ENCODE measurements at regions not wholly inside any gene's neighbourhood (a gene's known extent, or its start where the extent isn't known, plus 50 kb on each side); places are given as distances from the start of the nearest gene placed in this dataset.

- Mint-ChIP-seq H3K27me3 (ENCODE audit: low read depth in 2 of 2) (no peaks in the 10 kb centered on the region), H3K27ac (no peak overlapping the region), H3K9me3 (no peaks in the 10 kb centered on the region), H3K4me1 (peaks cover 20% of the 10 kb centered on the region in 2 donors), H3K4me3 (no peak overlapping the region), H3K36me3 (no peaks in the 10 kb centered on the region)
- Histone ChIP-seq H3K27ac (ENCODE audit: low read length) (no peak overlapping the region), H3K4me3 (ENCODE audit: low read length) (no peak overlapping the region), H3K27me3 (ENCODE audit: control insufficient read depth, insufficient read depth, low read length) (no peaks in the 10 kb centered on the region), H3K36me3 (ENCODE audit: control insufficient read depth, insufficient read depth, low read length) (no peaks in the 10 kb centered on the region), H3K9me3 (ENCODE audit: control insufficient read depth, insufficient read depth, low read length) (no peaks in the 10 kb centered on the region), H3K4me1 (ENCODE audit: control insufficient read depth, insufficient read depth, low read length) (peaks cover 4% of the 10 kb centered on the region)
- TF ChIP-seq CTCF (IDR thresholded peaks at IDR 0.05): peak; percentile 60
- ATAC-seq (peak in 2 of 3 donors; percentile 50 to 52), DNase-seq (peak in 1 of 2 donors; percentile 51)
- intact Hi-C loops (cut with micrococcal nuclease): loop anchor here (1.0 kb wide), 1 partner anchor 132 kb away; no protein-coding TSS in a partner anchor
These were observed 52.1 kb downstream of the MPP7 start for GRCh38 chr10:28250782-28251181.

GRCh38 chr10:28250358-28250757 is 52.5 kb downstream of the MPP7 start:
- H3K4me1 Mint-ChIP-seq: peaks cover 16 to 20% of the 10 kb centered on the region in 2 donors
- no peaks in the 10 kb centered on the region for H3K27me3 Mint-ChIP-seq (ENCODE audit: low read depth in 2 of 2)
- no peaks in the 10 kb centered on the region for H3K9me3 ChIP-seq (ENCODE audit: control insufficient read depth, insufficient read depth, low read length)
- no peaks in the 10 kb centered on the region for H3K27me3 ChIP-seq (ENCODE audit: control insufficient read depth, insufficient read depth, low read length)
- H3K27ac ChIP-seq (ENCODE audit: low read length): no peak overlapping the region
- intact Hi-C loops (cut with micrococcal nuclease): loop anchor here (1.0 kb wide), 1 partner anchor 132 kb away; no protein-coding TSS in a partner anchor
- no peak for TF ChIP-seq CTCF (IDR thresholded peaks at IDR 0.05)
- no peaks in the 10 kb centered on the region for H3K36me3 Mint-ChIP-seq
- H3K36me3 ChIP-seq (ENCODE audit: control insufficient read depth, insufficient read depth, low read length): no peaks in the 10 kb centered on the region
- no peak overlapping the region for H3K4me3 Mint-ChIP-seq
- ATAC-seq: no peak
- H3K9me3 Mint-ChIP-seq: no peaks in the 10 kb centered on the region
- DNase-seq: no peak
- H3K4me1 ChIP-seq (ENCODE audit: control insufficient read depth, insufficient read depth, low read length): peaks cover 4% of the 10 kb centered on the region
- 94% methylated on average over 4 of the region's 4 CpGs for WGBS (ENCODE audit: insufficient coverage)
- H3K4me3 ChIP-seq (ENCODE audit: low read length): no peak overlapping the region
- no peak overlapping the region for H3K27ac Mint-ChIP-seq

GRCh38 chr10:28249512-28249911 is 53.4 kb downstream of the MPP7 start:
- Histone ChIP-seq H3K36me3 (ENCODE audit: control insufficient read depth, insufficient read depth, low read length) (no peaks in the 10 kb centered on the region), H3K9me3 (ENCODE audit: control insufficient read depth, insufficient read depth, low read length) (no peaks in the 10 kb centered on the region), H3K4me3 (ENCODE audit: low read length) (no peak overlapping the region), H3K4me1 (ENCODE audit: control insufficient read depth, insufficient read depth, low read length) (peaks cover 4% of the 10 kb centered on the region), H3K27me3 (ENCODE audit: control insufficient read depth, insufficient read depth, low read length) (no peaks in the 10 kb centered on the region), H3K27ac (ENCODE audit: low read length) (no peak overlapping the region)
- H3K36me3 Mint-ChIP-seq: no peaks in the 10 kb centered on the region
- H3K27me3 Mint-ChIP-seq (ENCODE audit: low read depth in 2 of 2): no peaks in the 10 kb centered on the region
- intact Hi-C loops (cut with micrococcal nuclease): no loop called here
- no peak for DNase-seq
- 92% methylated on average over 6 of the region's 6 CpGs for WGBS (ENCODE audit: insufficient coverage)
- peaks cover 13 to 17% of the 10 kb centered on the region in 2 donors for H3K4me1 Mint-ChIP-seq
- H3K27ac Mint-ChIP-seq: no peak overlapping the region
- TF ChIP-seq CTCF (IDR thresholded peaks at IDR 0.05): no peak
- H3K4me3 Mint-ChIP-seq: no peak overlapping the region
- ATAC-seq: no peak
- H3K9me3 Mint-ChIP-seq: no peaks in the 10 kb centered on the region

GRCh38 chr10:28248092-28248491 is 54.8 kb downstream of the MPP7 start:
- no peaks in the 10 kb centered on the region for H3K9me3 ChIP-seq (ENCODE audit: control insufficient read depth, insufficient read depth, low read length)
- peak overlapping the region in 1 of 2 donors; percentile 21 for H3K27ac Mint-ChIP-seq
- no peaks in the 10 kb centered on the region for H3K36me3 Mint-ChIP-seq
- H3K36me3 ChIP-seq (ENCODE audit: control insufficient read depth, insufficient read depth, low read length): no peaks in the 10 kb centered on the region
- no peak overlapping the region for H3K27ac ChIP-seq (ENCODE audit: low read length)
- H3K27me3 ChIP-seq (ENCODE audit: control insufficient read depth, insufficient read depth, low read length): no peaks in the 10 kb centered on the region
- H3K9me3 Mint-ChIP-seq: no peaks in the 10 kb centered on the region
- DNase-seq: peak in 1 of 2 donors; percentile 19
- H3K4me1 ChIP-seq (ENCODE audit: control insufficient read depth, insufficient read depth, low read length): peaks cover 4% of the 10 kb centered on the region
- H3K27me3 Mint-ChIP-seq (ENCODE audit: low read depth in 2 of 2): no peaks in the 10 kb centered on the region
- H3K4me3 Mint-ChIP-seq: no peak overlapping the region
- 20% methylated on average over 8 of the region's 8 CpGs for WGBS (ENCODE audit: insufficient coverage)
- no peak overlapping the region for H3K4me3 ChIP-seq (ENCODE audit: low read length)
- intact Hi-C loops (cut with micrococcal nuclease): no loop called here
- TF ChIP-seq CTCF (IDR thresholded peaks at IDR 0.05): no peak
- peaks cover 14 to 18% of the 10 kb centered on the region in 2 donors for H3K4me1 Mint-ChIP-seq
- ATAC-seq: peak in 1 of 3 donors; percentile 48

All from natural killer cell (primary cell).